HS-5 (cell line): ENCODE measurements at regions not wholly inside any gene's neighbourhood (a gene's known extent, or its start where the extent isn't known, plus 50 kb on each side); places are given as distances from the start of the nearest gene placed in this dataset.

Experiments
- DNase-seq: peaks from one replicate; pipeline ENCODE4 v3.0.0-alpha.2; 2012; ENCODE audit warnings: low read depth

GRCh38 chr7:4612939-4613841 is 68.9 kb upstream of the FOXK1 start:
- DNase-seq = no peak

- no peak for DNase-seq
Measured at GRCh38 chr7:4613846-4614548, 68.1 kb upstream of the FOXK1 start.

DNA sequence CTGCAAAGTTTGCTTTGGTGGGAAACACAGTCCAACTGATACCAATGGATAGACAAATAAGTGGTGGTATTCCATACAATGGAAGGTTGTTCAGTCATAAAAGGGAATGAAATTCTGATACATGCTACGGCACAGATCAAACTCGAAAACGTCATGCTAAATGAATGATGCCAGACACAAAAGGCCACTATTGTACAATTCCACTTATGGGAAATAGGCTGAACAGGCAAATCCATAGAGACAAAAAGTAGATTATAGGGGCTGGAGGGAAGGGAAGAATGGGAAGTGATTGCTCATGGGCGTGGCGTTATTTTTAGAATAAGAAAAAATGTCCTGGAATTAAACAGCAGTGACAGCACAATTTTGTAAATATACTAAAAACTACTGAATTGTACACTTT is 66.0 kb upstream of the FOXK1 start:
- DNase-seq = no peak

GRCh38 chr7:4621396-4621795 is 60.7 kb upstream of the FOXK1 start:
- DNase-seq = no peak

- DNase-seq = no peak
Measured at GRCh38 chr7:4626318-4626845, 55.7 kb upstream of the FOXK1 start.

DNA sequence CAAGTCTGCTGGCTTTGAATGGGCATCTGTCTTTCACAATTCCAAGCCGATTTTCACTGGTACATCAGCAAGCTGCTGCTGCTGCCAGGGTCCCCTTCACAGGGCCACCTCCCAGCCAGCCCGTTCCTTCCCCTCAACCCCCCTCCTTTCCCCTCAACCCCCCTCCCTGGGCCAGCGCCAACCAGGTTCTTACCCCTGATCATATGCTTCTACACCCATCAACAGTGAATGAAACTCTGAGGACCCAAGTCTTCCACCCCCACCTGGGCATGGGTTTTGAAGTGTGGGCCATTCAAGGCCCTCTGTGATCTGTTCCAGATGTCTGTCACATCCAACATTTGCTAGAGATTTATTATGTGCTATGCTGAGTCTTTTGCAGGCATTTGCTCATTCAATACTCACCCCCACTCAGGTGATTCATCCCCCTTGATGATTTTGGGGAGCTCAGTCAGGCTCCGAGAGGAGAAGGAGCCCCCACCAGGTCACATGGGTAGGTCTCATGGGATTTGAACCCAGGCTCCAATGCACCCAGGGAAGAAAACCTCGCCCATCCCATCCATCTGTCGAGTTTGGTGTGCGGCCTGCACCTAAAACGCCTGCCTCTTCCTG is 52.7 kb upstream of the FOXK1 start:
- no peak for DNase-seq

GRCh38 chr7:4631380-4632179 is 50.5 kb upstream of the FOXK1 start:
- peak; percentile 94 for DNase-seq
